Esophagus muscularis mucosa (tissue), 4 donors: ENCODE measurements at regions not wholly inside any gene's neighbourhood (a gene's known extent, or its start where the extent isn't known, plus 50 kb on each side); places are given as distances from the start of the nearest gene placed in this dataset.

ENCODE experiments used
- EP300 ChIP-seq: sonication (generic); formaldehyde crosslinking; IDR thresholded peaks from one replicate; pipeline ENCODE4 v1.6.1; 2017; ENCODE audit warnings: antibody characterized with exemption
- POLR2A ChIP-seq: fragments of 450-650 bp; IDR thresholded peaks from one replicate; pipeline ENCODE4 v1.6.1; 2017; ENCODE audit warnings: antibody characterized with exemption, moderate library complexity, mild to moderate bottlenecking, low read depth
- POLR2AphosphoS5 ChIP-seq, 2 donors: sonication (generic); formaldehyde crosslinking; IDR thresholded peaks; one replicate each; pipeline ENCODE4 v1.6.1; 2017; ENCODE audit warnings: antibody characterized with exemption in 2 of 2
- TF ChIP-seq, protein P1 (sequence below), 3 experiments: fragments of 200-600 bp in 2 of 3; fragments of 450-650 bp in 1 of 3; sonication (generic) in 2 of 3; IDR thresholded peaks; one replicate each; pipeline ENCODE4 v1.5.1; 2017 to 2019; ENCODE audit warnings: antibody characterized with exemption in 3 of 3, mild to moderate bottlenecking in 2 of 3, moderate library complexity in 1 of 3

DNA sequence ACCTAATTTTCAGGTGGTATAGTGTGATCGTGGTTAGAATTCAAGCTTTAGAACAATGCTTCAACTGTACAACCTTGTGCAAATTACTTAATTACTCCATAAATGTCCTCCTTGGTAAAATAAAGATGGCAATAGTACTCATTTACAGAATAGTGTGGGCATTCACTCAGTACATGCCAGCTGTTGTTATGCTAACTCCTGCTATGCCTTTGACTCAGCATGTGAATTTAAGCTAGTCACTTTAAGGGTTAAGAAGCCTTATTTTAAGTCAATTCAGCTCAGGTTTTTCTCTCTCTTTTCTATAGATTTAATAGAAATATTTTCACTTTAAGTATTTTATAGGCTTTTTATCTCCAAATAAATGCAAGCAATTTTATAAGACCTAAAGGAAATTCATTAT lies 335.6 kb upstream of the ITGA1 start:
- no peak for TF ChIP-seq POLR2AphosphoS5 (IDR thresholded peaks at IDR 0.05)
- TF ChIP-seq, protein P1, sequence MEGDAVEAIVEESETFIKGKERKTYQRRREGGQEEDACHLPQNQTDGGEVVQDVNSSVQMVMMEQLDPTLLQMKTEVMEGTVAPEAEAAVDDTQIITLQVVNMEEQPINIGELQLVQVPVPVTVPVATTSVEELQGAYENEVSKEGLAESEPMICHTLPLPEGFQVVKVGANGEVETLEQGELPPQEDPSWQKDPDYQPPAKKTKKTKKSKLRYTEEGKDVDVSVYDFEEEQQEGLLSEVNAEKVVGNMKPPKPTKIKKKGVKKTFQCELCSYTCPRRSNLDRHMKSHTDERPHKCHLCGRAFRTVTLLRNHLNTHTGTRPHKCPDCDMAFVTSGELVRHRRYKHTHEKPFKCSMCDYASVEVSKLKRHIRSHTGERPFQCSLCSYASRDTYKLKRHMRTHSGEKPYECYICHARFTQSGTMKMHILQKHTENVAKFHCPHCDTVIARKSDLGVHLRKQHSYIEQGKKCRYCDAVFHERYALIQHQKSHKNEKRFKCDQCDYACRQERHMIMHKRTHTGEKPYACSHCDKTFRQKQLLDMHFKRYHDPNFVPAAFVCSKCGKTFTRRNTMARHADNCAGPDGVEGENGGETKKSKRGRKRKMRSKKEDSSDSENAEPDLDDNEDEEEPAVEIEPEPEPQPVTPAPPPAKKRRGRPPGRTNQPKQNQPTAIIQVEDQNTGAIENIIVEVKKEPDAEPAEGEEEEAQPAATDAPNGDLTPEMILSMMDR (IDR thresholded peaks at IDR 0.05) = no peak
- TF ChIP-seq EP300 = no peak
- no peak for TF ChIP-seq POLR2A
